ENCODE measurements at regions not wholly inside any gene's neighbourhood (a gene's known extent, or its start where the extent isn't known, plus 50 kb on each side); places are given as distances from the start of the nearest gene placed in this dataset.

DNA sequence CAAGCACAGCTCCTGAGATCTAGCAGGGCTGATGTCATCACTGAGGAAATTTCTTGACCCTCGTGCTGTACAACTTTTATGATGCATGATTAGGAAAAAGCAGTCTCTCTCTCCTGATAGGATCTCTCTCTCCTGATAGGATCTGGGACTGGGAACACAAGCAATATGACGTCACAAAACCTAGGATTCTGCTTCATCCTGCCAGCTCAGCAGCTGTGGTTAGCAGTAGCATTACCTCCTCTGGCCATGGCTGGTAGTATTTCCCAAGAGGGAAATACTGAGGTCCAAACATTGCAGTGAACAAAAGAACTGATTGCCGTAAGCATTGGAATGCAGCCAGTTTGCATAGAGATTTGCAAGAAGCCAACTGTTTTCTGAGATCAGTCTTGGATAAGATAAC is 521.2 kb upstream of the POU3F3 start:
- Histone ChIP-seq H3K9me3 (ENCODE audit: low read depth) (no peaks in the 10 kb centered on the region), H3K4me3 (no peak overlapping the region), H3K27me3 (no peaks in the 10 kb centered on the region), H3K9me2 (replicated peaks; ENCODE audit: insufficient read depth) (no peaks in the 10 kb centered on the region), H3K79me2 (no peaks in the 10 kb centered on the region), H3K27ac (peak overlapping the region; percentile 72), H4K20me1 (ENCODE audit: insufficient read depth, poor library complexity, severe bottlenecking) (no peaks in the 10 kb centered on the region), H2AFZ (no peak overlapping the region), H3K4me1 (ENCODE audit: insufficient read depth) (no peaks in the 10 kb centered on the region), H3K36me3 (replicated peaks; ENCODE audit: insufficient read depth, low read depth) (no peaks in the 10 kb centered on the region), H3K4me2 (no peak overlapping the region)
- TF ChIP-seq EZH2phosphoT487 (IDR thresholded peaks at IDR 0.05; ENCODE audit: low read depth, severe bottlenecking, unreplicated experiment) (no peak), EZH2 (IDR thresholded peaks at IDR 0.05; ENCODE audit: borderline replicate concordance) (no peak)
- TF ChIP-seq, protein P1, sequence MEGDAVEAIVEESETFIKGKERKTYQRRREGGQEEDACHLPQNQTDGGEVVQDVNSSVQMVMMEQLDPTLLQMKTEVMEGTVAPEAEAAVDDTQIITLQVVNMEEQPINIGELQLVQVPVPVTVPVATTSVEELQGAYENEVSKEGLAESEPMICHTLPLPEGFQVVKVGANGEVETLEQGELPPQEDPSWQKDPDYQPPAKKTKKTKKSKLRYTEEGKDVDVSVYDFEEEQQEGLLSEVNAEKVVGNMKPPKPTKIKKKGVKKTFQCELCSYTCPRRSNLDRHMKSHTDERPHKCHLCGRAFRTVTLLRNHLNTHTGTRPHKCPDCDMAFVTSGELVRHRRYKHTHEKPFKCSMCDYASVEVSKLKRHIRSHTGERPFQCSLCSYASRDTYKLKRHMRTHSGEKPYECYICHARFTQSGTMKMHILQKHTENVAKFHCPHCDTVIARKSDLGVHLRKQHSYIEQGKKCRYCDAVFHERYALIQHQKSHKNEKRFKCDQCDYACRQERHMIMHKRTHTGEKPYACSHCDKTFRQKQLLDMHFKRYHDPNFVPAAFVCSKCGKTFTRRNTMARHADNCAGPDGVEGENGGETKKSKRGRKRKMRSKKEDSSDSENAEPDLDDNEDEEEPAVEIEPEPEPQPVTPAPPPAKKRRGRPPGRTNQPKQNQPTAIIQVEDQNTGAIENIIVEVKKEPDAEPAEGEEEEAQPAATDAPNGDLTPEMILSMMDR (IDR thresholded peaks at IDR 0.05; ENCODE audit: poor library complexity) = no peak
- peak; percentile 77 for DNase-seq (ENCODE audit: low spot score)
- WGBS (ENCODE audit: low lambda C conversion rate, missing lambda C conversion rate) = 27% methylated on average over 3 of the region's 3 CpGs

- TF ChIP-seq, protein P1 (IDR thresholded peaks at IDR 0.05; ENCODE audit: poor library complexity) = no peak
- TF ChIP-seq EZH2 (IDR thresholded peaks at IDR 0.05; ENCODE audit: borderline replicate concordance) = no peak
- no peak for TF ChIP-seq EZH2phosphoT487 (IDR thresholded peaks at IDR 0.05; ENCODE audit: low read depth, severe bottlenecking, unreplicated experiment)
- H3K9me3 ChIP-seq (ENCODE audit: low read depth) = no peaks in the 10 kb centered on the region
- no peaks in the 10 kb centered on the region for H3K36me3 ChIP-seq (replicated peaks; ENCODE audit: insufficient read depth, low read depth)
- H3K4me3 ChIP-seq = no peak overlapping the region
- no peaks in the 10 kb centered on the region for H3K4me1 ChIP-seq (ENCODE audit: insufficient read depth)
- H3K27me3 ChIP-seq = no peaks in the 10 kb centered on the region
- no peak overlapping the region for H3K4me2 ChIP-seq
- no peak overlapping the region for H2AFZ ChIP-seq
- no peak for DNase-seq (ENCODE audit: low spot score)
- no peaks in the 10 kb centered on the region for H4K20me1 ChIP-seq (ENCODE audit: insufficient read depth, poor library complexity, severe bottlenecking)
- H3K79me2 ChIP-seq = no peaks in the 10 kb centered on the region
- 59% methylated on average over 2 of the region's 2 CpGs for WGBS (ENCODE audit: low lambda C conversion rate, missing lambda C conversion rate)
- no peak overlapping the region for H3K27ac ChIP-seq
- no peaks in the 10 kb centered on the region for H3K9me2 ChIP-seq (replicated peaks; ENCODE audit: insufficient read depth)
These were observed 516.0 kb upstream of the POU3F3 start for GRCh38 chr2:104337869-104338268.

- no peak for DNase-seq (ENCODE audit: low spot score)
- no peak overlapping the region for H2AFZ ChIP-seq
- TF ChIP-seq EZH2phosphoT487 (IDR thresholded peaks at IDR 0.05; ENCODE audit: low read depth, severe bottlenecking, unreplicated experiment) (no peak), EZH2 (IDR thresholded peaks at IDR 0.05; ENCODE audit: borderline replicate concordance) (no peak)
- H3K4me3 ChIP-seq = no peak overlapping the region
- H3K27ac ChIP-seq = no peak overlapping the region
- no peaks in the 10 kb centered on the region for H3K4me1 ChIP-seq (ENCODE audit: insufficient read depth)
- no peaks in the 10 kb centered on the region for H3K36me3 ChIP-seq (replicated peaks; ENCODE audit: insufficient read depth, low read depth)
- WGBS (ENCODE audit: low lambda C conversion rate, missing lambda C conversion rate) = 89% methylated on average over 4 of the region's 4 CpGs
- H3K79me2 ChIP-seq = no peaks in the 10 kb centered on the region
- H3K4me2 ChIP-seq = no peak overlapping the region
- H3K27me3 ChIP-seq = no peaks in the 10 kb centered on the region
- H3K9me3 ChIP-seq (ENCODE audit: low read depth) = no peaks in the 10 kb centered on the region
- no peaks in the 10 kb centered on the region for H3K9me2 ChIP-seq (replicated peaks; ENCODE audit: insufficient read depth)
- H4K20me1 ChIP-seq (ENCODE audit: insufficient read depth, poor library complexity, severe bottlenecking) = no peaks in the 10 kb centered on the region
These were observed 513.8 kb upstream of the POU3F3 start for GRCh38 chr2:104340162-104340561.

DNA sequence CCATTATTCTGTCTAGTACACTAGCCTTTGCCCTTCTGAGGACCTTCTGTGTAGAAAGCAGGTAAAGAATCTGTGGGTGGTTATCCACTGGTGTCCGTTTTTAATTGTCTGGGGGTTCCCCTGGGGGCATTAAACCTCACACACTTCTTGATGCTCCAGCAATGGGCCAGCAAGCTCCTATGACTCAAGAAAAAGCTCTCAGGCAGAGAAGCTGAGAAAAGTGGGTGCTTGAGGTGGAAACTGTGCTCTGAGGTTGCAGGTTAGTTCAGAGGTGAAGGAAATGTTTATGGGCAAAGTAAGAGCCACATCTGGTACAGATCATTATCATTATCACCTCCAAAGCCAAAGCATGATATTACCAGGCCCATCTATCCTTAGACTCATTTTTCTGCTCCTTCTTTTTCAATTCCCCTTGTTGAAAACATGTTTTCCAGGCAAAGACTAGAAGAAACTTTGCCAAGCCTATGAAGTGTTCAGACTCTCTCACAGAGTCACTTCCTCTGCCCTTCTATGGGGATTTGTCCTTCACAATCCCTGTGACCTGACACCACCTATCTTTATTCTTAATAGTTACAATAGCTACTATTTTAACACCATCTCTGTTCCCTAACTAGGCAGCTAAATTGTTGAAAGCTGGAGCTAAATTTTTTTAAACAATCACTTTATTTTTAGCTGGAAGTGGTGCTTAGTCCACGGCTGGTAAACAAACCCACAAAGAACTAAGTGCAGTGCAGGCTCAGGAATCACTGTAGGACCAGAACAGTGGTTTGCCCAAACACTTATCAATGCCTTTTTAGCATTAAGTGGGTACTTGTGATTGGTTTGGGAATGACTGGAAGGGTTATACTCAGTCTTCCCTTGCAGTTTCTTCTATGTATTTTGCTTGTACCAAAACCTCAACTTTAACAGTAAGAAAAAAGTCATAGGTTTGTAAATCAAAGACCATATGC is 512.8 kb upstream of the POU3F3 start:
- DNase-seq (ENCODE audit: low spot score) = no peak
- H3K79me2 ChIP-seq = no peaks in the 10 kb centered on the region
- no peak overlapping the region for H3K4me2 ChIP-seq
- no peaks in the 10 kb centered on the region for H3K9me2 ChIP-seq (replicated peaks; ENCODE audit: insufficient read depth)
- no peak for TF ChIP-seq EZH2phosphoT487 (IDR thresholded peaks at IDR 0.05; ENCODE audit: low read depth, severe bottlenecking, unreplicated experiment)
- no peak for TF ChIP-seq EZH2 (IDR thresholded peaks at IDR 0.05; ENCODE audit: borderline replicate concordance)
- TF ChIP-seq, protein P1 (IDR thresholded peaks at IDR 0.05; ENCODE audit: poor library complexity) = no peak
- H4K20me1 ChIP-seq (ENCODE audit: insufficient read depth, poor library complexity, severe bottlenecking) = no peaks in the 10 kb centered on the region
- no peaks in the 10 kb centered on the region for H3K9me3 ChIP-seq (ENCODE audit: low read depth)
- no peak overlapping the region for H3K4me3 ChIP-seq
- no peaks in the 10 kb centered on the region for H3K36me3 ChIP-seq (replicated peaks; ENCODE audit: insufficient read depth, low read depth)
- no peak overlapping the region for H3K27ac ChIP-seq
- no peak overlapping the region for H2AFZ ChIP-seq
- H3K4me1 ChIP-seq (ENCODE audit: insufficient read depth) = no peaks in the 10 kb centered on the region
- 73% methylated on average over 2 of the region's 2 CpGs for WGBS (ENCODE audit: low lambda C conversion rate, missing lambda C conversion rate)
- H3K27me3 ChIP-seq = no peaks in the 10 kb centered on the region
